Coronary artery (tissue), 2 donors: ENCODE measurements at regions not wholly inside any gene's neighbourhood (a gene's known extent, or its start where the extent isn't known, plus 50 kb on each side); places are given as distances from the start of the nearest gene placed in this dataset.
"Not testable (repeated sequence)": the region's sequence is repeated elsewhere in the genome, so short reads cannot be mapped to it uniquely, and the experiment has no call there.

ENCODE experiments used
- DNase-seq: peaks from one replicate; pipeline ENCODE4 v3.0.0-alpha.2; 2017; ENCODE audit warnings: low spot score
- H3K27ac ChIP-seq, 2 donors: fragments of 200-600 bp; sonication (generic); one replicate each; pipeline ENCODE4 v1.5.1; 2016 to 2019
- H3K4me3 ChIP-seq: fragments of 200-600 bp; sonication (generic); 2 replicates; pipeline ENCODE4 v1.5.1; 2016; ENCODE audit warnings: mild to moderate bottlenecking, moderate library complexity
- TF ChIP-seq, protein P1 (sequence below): fragments of 200-600 bp; sonication (generic); IDR thresholded peaks from one replicate; pipeline ENCODE4 v1.5.1; 2019; ENCODE audit warnings: antibody characterized with exemption

DNA sequence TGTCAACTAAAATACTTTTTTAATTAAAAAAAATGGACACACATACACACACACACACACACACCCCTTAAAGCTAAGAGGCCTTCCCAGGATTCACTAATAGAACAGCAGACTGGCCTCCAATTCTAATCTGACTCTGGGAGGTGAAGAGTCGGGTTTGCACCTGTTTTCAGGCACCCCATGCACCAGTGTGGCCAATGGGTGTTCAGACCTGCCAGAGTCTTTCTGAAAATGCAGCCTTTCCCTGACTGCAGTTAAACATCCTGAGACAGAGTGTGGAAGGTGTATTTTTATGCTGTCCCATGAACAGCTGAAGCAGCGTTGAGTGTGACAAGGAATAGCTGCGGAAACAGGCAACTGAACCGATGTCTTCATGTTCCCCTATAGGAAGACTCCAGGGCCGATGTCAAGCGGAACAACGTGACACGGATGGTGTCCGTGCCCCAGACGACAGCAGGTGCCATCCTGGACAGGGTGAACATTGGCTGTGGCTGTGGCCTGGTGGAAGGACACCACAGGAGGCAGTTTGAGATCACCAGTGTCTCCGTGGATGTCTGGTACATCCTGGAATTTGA lies 74.6 kb upstream of the LYZL2 start:
- TF ChIP-seq, protein P1, sequence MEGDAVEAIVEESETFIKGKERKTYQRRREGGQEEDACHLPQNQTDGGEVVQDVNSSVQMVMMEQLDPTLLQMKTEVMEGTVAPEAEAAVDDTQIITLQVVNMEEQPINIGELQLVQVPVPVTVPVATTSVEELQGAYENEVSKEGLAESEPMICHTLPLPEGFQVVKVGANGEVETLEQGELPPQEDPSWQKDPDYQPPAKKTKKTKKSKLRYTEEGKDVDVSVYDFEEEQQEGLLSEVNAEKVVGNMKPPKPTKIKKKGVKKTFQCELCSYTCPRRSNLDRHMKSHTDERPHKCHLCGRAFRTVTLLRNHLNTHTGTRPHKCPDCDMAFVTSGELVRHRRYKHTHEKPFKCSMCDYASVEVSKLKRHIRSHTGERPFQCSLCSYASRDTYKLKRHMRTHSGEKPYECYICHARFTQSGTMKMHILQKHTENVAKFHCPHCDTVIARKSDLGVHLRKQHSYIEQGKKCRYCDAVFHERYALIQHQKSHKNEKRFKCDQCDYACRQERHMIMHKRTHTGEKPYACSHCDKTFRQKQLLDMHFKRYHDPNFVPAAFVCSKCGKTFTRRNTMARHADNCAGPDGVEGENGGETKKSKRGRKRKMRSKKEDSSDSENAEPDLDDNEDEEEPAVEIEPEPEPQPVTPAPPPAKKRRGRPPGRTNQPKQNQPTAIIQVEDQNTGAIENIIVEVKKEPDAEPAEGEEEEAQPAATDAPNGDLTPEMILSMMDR, result no peak
- Histone ChIP-seq H3K27ac (no peak overlapping the region), H3K4me3 (no peak overlapping the region)

DNA sequence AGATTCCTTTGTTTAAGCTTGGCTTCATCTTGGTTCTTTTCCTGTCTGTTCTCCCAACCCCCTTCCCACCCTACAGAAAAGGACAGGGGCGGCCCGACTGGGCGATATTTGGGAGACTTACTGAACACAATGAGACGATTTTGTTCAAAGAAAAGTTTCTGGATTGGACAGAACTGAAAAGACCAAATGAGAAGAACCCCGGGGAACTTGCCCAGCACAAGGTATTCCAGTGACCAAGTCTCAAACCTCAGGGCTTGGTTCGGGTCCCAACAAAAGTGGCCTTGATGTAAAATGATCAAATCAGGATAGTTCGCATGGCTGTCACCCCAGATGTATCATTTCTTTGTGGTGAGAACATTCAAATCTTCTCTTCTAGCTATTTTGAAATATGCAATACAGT lies 73.9 kb upstream of the LYZL2 start:
- not testable (repeated sequence) for H3K27ac ChIP-seq, DNase-seq, H3K4me3 ChIP-seq

More for the DNA sequence above, 74.6 kb upstream of the LYZL2 start:
- no peak for DNase-seq

DNA sequence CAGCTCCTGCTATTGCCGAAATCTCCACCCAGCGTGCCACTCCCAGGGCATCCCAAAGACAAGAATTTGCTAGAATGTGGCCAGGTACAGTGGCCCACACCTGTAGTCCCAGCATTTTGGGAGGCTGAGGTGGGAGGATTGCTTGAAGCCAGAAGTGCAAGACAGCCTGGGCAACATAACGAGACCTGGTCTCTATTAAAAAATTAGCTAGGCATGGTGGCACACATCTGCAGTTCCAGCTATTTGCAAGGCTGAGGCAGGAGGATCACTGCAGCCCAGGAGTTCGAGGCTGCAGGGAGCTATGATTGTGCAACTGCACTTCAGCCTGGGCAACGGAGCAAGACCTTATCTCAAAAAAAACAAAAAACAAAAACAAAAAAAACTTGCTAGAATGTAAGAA lies 73.3 kb upstream of the LYZL2 start:
- Histone ChIP-seq H3K4me3 (no peak overlapping the region), H3K27ac (no peak overlapping the region)
- DNase-seq, result no peak
- TF ChIP-seq, protein P1, result no peak

DNA sequence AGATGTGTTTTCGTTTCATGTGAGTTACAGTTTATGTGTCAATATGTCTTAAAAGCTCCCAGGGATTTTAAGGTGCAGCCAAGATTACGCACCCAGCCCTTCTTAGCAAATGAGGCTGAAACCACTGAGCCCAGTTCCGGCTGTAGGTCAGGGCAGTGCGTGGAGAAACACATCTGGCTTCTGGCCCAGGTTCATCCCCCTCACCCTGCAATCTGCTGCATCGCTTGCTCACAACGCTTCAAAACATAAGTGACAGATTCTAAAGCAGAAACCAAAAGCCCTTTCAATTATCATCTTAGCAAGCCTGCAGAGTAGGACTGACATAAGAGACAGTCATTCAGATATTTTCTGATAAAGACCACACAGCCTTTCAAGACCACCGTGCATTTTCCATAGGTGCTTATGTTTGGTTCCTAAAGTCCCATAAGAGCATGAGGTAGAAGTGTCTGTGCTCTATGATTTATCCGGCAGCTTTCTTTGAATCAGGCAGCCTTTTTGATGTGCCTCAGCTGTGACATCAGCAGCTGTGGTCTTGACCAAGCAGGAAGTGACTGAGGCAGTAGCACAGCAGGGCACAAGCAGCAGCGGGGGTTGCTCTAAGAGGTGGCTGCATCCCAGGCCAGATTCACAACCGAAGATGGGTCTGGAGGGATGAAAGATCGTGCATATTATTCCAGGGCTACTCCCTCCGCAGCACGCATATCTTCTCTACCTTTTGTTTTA lies 72.1 kb upstream of the LYZL2 start:
- H3K4me3 ChIP-seq, result no peak overlapping the region
- no peak overlapping the region for H3K27ac ChIP-seq
- no peak for DNase-seq
- TF ChIP-seq, protein P1, result no peak

DNA sequence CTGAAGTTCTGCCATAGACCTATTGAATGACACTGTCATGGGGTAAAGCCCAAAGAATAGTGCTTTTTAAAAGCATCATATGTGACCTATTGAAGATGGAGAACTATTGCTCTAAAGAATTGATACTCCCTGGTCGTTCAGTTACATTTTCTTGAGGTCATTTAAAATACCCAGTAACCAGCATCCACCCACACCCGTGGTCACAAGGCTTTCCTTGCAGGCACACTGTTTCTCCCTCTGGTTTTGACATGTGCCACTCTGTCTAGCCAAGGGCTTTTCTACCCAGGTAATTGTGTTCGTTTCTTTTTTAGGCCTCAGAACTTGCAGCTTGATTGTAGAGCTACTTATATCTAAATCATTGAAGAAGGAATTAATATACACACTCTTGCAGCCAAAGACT lies 68.3 kb upstream of the LYZL2 start:
- no peak overlapping the region for H3K27ac ChIP-seq
- TF ChIP-seq, protein P1, result no peak
- no peak for DNase-seq
- no peak overlapping the region for H3K4me3 ChIP-seq

DNA sequence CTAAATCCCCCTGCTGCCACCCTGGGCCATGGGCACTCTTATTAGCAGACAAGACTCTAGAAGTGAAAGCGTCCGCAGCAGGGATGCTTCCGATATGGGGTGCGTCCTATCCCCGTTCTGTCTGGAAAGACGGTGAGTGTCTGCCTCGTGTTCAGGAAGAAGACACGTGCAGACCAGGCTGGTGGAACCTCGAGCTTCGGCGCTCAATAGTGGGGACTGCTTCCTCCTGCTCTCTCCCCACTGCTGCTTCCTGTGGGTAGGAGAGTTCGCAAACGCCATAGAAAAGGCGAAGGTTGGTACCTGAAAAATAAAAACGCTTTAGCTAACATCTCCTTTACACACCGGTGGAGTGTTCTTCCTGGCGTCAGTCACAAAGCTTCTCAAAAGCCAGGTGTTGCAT lies 67.7 kb upstream of the LYZL2 start:
- not testable (repeated sequence) for H3K27ac ChIP-seq, H3K4me3 ChIP-seq, DNase-seq

DNA sequence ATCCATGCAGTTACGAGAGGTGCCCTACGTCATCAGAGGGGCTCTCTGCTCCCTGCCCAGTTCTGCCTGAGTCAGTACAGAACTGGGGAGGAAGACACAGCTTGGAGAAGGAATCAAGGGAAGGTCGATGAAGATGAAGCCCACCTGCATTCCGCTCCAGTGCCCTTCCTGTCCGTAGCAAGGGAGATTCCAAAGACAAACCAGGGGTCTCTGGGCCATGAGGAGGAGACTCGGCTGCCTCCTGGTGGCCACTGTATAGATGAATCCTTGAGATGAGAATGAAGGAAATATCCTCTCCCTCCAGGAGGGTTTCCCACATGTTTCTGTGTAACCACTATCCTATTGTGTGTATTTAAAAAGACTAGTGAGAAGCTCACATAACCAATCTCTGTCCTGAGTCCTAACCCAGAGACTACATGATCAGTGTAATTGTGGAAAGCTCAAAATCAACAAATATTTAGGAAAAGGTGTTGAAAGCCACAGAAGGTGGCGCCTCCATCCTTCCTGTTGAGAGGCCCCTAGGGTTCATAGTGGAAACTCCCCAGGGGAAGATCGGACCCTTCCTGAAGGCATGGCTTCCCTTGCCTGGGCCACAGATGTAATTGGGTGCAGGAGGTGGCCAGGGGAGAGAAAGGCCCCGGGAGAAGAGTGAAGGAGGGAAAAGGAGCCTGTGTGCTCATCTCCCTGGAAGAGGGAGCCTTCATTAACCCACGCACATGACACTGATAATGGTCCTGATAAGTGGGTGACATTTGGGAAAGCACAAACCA lies 67.0 kb upstream of the LYZL2 start:
- not testable (repeated sequence) for H3K4me3 ChIP-seq, DNase-seq, H3K27ac ChIP-seq

DNA sequence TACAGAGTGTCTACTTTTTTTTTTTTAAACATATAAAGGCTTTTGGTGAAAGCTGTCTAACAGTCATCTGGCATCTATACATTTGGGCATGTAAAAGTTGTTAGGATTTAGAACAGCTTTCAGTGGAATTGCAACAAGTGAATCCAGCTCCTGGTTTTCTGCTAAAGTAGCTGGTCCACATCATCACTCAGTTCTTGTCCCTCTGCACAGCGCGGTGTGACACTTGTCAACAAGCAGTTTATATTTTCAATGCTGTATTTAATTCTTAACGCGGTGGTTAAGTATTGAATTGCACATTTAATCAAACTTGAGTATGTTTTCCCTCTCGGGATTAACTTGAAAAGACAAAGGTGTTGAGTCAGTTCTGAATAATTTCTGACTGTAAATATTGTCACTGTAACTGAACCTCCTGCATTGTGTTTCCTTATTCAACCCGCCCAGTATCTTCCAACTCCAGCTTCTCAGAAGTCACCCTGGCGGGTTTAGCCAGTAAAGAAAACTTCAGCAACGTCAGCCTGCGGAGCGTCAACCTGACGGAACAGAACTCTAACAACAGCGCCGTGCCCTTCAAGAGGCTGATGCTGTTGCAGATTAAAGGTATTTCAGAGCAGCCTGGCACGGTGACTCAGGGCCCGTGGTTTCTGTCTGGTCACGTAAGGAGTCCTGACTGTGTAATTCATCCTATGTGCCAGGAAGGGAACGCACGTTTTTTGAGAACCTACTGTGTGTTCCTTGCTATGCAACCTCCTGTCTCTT lies 66.1 kb upstream of the LYZL2 start:
- H3K4me3 ChIP-seq, DNase-seq, H3K27ac ChIP-seq: not testable (repeated sequence)
